Fibroblast of lung (primary cell): ENCODE measurements at regions not wholly inside any gene's neighbourhood (a gene's known extent, or its start where the extent isn't known, plus 50 kb on each side); places are given as distances from the start of the nearest gene placed in this dataset.

Experiments
- DNase-seq, 2 donors: peaks; one replicate each; pipeline versions ENCODE4 v3.0.0 to v3.0.0-alpha.2; 2010; ENCODE audit warnings: low read depth in 2 of 2
- H2AFZ ChIP-seq: 2 replicates; pipeline ENCODE4 v1.5.1; 2012; ENCODE audit warnings: low read length, control low read depth, inconsistent platforms
- H3K27ac ChIP-seq: 2 replicates; pipeline ENCODE4 v1.5.1; 2011; ENCODE audit warnings: low read length, control low read depth; ENCODE audit not compliant: insufficient read depth
- H3K27me3 ChIP-seq: 2 replicates; pipeline ENCODE4 v1.5.1; 2011; ENCODE audit warnings: mild to moderate bottlenecking, low read length; ENCODE audit not compliant: control insufficient read depth, insufficient read depth
- H3K36me3 ChIP-seq: 2 replicates; pipeline ENCODE4 v1.5.1; 2011; ENCODE audit warnings: low read length; ENCODE audit not compliant: control insufficient read depth, insufficient read depth
- H3K4me1 ChIP-seq: 2 replicates; pipeline ENCODE4 v1.5.1; 2011; ENCODE audit warnings: low read length; ENCODE audit not compliant: control insufficient read depth, insufficient read depth; ENCODE audit errors: extremely low read depth
- H3K4me2 ChIP-seq: 2 replicates; pipeline ENCODE4 v1.5.1; 2011; ENCODE audit warnings: low read length, control low read depth; ENCODE audit not compliant: insufficient read depth; ENCODE audit errors: extremely low read depth
- H3K4me3 ChIP-seq, 4 experiments: fragments of 200-600 bp in 1 of 4; sonication (generic) in 1 of 4; replicated peaks in 1 of 4; 2 replicates each; pipeline ENCODE4 v1.5.1; 2011 to 2016; ENCODE audit warnings: low read length in 4 of 4, low read depth in 3 of 4, mild to moderate bottlenecking in 3 of 4, control low read depth in 2 of 4, inconsistent platforms in 1 of 4, mixed read lengths in 1 of 4; ENCODE audit not compliant: insufficient read depth in 1 of 4; ENCODE audit errors: control extremely low read depth in 1 of 4
- H3K79me2 ChIP-seq: 2 replicates; pipeline ENCODE4 v1.5.1; 2012; ENCODE audit warnings: mild to moderate bottlenecking, low read length, inconsistent platforms; ENCODE audit not compliant: control insufficient read depth, insufficient read depth
- H3K9ac ChIP-seq: 2 replicates; pipeline ENCODE4 v1.5.1; 2011; ENCODE audit warnings: mild to moderate bottlenecking, low read length, control low read depth; ENCODE audit not compliant: insufficient read depth
- H3K9me3 ChIP-seq: 2 replicates; pipeline ENCODE4 v1.5.1; 2012; ENCODE audit warnings: low read depth, low read length; ENCODE audit not compliant: control insufficient read depth, insufficient read depth
- H4K20me1 ChIP-seq: 2 replicates; pipeline ENCODE4 v1.5.1; 2011; ENCODE audit warnings: low read length; ENCODE audit not compliant: control insufficient read depth, insufficient read depth; ENCODE audit errors: extremely low read depth
- EZH2 ChIP-seq: IDR thresholded peaks from 2 replicates; pipeline ENCODE4 v1.5.1; 2012; ENCODE audit warnings: low read length, control low read depth, mild to moderate bottlenecking; ENCODE audit errors: missing control alignments
- TF ChIP-seq, protein P1 (sequence below), 2 donors: IDR thresholded peaks in 1 of 2; conservative IDR thresholded peaks in 1 of 2; 1 replicate in 1 of 2; 2 replicates in 1 of 2; pipeline ENCODE4 v1.5.1; 2011 to 2012; ENCODE audit warnings: low read length in 2 of 2, control low read depth in 1 of 2, inconsistent platforms in 1 of 2, low read depth in 1 of 2, mild to moderate bottlenecking in 1 of 2

DNA sequence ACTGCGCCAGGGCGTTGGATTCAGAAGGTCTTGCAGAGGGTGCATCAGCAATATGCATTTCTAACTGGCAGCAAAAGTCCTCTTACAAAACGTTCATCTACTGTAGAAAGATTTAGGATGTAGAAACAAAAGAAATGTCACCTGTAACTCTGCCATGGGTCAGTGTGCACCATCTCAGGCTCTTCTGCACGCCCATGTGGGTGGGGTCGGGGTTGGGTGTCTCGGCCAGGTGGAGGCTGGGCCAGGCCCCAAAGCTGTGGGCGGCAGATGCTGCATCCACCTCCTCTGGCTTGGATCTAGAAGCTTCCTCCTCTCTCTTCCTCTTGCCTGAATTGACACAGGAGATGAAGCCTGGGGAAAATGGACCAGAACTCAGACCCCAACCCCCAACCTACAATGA, 111.3 kb upstream of the PPP2R2D start:
- H3K4me2 ChIP-seq = no peak overlapping the region
- no peaks in the 10 kb centered on the region for H3K4me1 ChIP-seq
- no peak overlapping the region for H2AFZ ChIP-seq
- TF ChIP-seq, protein P1, sequence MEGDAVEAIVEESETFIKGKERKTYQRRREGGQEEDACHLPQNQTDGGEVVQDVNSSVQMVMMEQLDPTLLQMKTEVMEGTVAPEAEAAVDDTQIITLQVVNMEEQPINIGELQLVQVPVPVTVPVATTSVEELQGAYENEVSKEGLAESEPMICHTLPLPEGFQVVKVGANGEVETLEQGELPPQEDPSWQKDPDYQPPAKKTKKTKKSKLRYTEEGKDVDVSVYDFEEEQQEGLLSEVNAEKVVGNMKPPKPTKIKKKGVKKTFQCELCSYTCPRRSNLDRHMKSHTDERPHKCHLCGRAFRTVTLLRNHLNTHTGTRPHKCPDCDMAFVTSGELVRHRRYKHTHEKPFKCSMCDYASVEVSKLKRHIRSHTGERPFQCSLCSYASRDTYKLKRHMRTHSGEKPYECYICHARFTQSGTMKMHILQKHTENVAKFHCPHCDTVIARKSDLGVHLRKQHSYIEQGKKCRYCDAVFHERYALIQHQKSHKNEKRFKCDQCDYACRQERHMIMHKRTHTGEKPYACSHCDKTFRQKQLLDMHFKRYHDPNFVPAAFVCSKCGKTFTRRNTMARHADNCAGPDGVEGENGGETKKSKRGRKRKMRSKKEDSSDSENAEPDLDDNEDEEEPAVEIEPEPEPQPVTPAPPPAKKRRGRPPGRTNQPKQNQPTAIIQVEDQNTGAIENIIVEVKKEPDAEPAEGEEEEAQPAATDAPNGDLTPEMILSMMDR (conservative IDR thresholded peaks at IDR 0.05 in 1 of 2, IDR thresholded peaks at IDR 0.05 in 1 of 2; ENCODE audit: low read depth in 1 of 2, low read length in 2 of 2) = no peak
- TF ChIP-seq EZH2 = no peak
- H3K27me3 ChIP-seq = no peaks in the 10 kb centered on the region
- no peaks in the 10 kb centered on the region for H3K36me3 ChIP-seq
- H3K27ac ChIP-seq = no peak overlapping the region
- no peaks in the 10 kb centered on the region for H3K79me2 ChIP-seq
- no peak overlapping the region for H3K4me3 ChIP-seq
- no peaks in the 10 kb centered on the region for H4K20me1 ChIP-seq
- no peaks in the 10 kb centered on the region for H3K9me3 ChIP-seq
- H3K9ac ChIP-seq = no peak overlapping the region
- DNase-seq = no peak

DNA sequence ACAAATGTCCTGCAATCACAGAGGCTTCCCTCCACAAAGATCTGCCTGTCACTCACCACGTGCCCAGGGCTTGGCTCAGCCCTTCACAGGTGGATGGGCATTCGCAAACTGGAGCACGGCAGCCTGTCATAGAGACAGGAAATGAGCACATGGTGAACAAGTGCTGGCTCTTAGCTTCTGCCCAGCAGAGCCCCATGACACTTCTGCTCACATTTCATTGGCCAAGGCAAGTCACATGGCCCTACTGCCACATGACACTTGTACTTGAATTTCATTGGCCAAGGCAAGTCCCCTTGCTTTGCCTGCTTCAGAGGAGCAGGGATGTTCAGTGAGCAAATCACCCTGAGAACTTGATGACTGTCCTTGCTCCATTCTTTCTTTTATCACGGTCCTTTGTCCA, 110.8 kb upstream of the PPP2R2D start:
- no peak for DNase-seq
- TF ChIP-seq, protein P1 (conservative IDR thresholded peaks at IDR 0.05 in 1 of 2, IDR thresholded peaks at IDR 0.05 in 1 of 2; ENCODE audit: low read depth in 1 of 2, low read length in 2 of 2) = no peak
- TF ChIP-seq EZH2 = no peak
- H3K36me3 ChIP-seq = no peaks in the 10 kb centered on the region
- H3K4me3 ChIP-seq = no peak overlapping the region
- H3K9me3 ChIP-seq = no peaks in the 10 kb centered on the region
- H4K20me1 ChIP-seq = no peaks in the 10 kb centered on the region
- H3K4me2 ChIP-seq = no peak overlapping the region
- no peak overlapping the region for H2AFZ ChIP-seq
- H3K9ac ChIP-seq = no peak overlapping the region
- H3K27ac ChIP-seq = no peak overlapping the region
- H3K27me3 ChIP-seq = no peaks in the 10 kb centered on the region
- no peaks in the 10 kb centered on the region for H3K79me2 ChIP-seq
- no peaks in the 10 kb centered on the region for H3K4me1 ChIP-seq

DNA sequence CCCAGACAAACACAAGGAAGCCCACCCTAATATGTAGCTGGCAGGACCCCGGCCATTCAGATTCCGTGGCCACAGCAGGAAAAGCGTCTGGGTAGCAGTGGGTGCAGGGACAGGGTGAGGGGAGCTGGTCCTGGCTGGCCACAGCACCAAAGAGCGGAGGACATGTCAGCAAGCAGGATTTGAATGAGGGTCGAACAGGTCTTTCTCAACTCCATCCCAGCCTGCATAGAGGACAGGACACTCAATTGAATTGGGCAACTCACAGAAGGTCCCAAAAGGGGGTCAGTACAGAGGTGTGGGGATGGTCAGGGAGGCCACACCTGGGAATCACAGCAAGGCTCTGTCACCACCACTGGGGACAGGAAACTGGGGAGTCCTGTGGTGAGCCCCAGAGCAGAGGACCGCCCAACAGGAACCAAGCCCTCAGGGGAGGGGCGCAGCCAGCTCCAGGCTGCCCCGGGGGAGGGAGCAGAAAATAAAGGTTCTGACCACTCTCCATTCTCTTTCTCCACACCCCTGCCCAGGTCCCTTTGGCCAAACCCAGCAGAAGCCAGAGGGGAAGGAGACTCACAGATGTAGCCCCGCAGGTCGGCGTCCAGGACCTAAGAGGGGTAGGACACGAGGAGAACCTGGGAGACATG, 108.7 kb upstream of the PPP2R2D start:
- no peak for DNase-seq
- Histone ChIP-seq H3K27ac (no peak overlapping the region), H2AFZ (no peak overlapping the region), H3K4me1 (no peaks in the 10 kb centered on the region), H3K4me2 (no peak overlapping the region), H3K9me3 (no peaks in the 10 kb centered on the region), H3K9ac (no peak overlapping the region), H3K27me3 (no peaks in the 10 kb centered on the region), H3K4me3 (no peak overlapping the region), H3K36me3 (no peaks in the 10 kb centered on the region), H3K79me2 (no peaks in the 10 kb centered on the region), H4K20me1 (no peaks in the 10 kb centered on the region)
- no peak for TF ChIP-seq EZH2
- TF ChIP-seq, protein P1 (conservative IDR thresholded peaks at IDR 0.05 in 1 of 2, IDR thresholded peaks at IDR 0.05 in 1 of 2; ENCODE audit: low read depth in 1 of 2, low read length in 2 of 2) = no peak
